GM23248 (cell line): ENCODE measurements at regions not wholly inside any gene's neighbourhood (a gene's known extent, or its start where the extent isn't known, plus 50 kb on each side); places are given as distances from the start of the nearest gene placed in this dataset.
"Not testable (repeated sequence)": the region's sequence is repeated elsewhere in the genome, so short reads cannot be mapped to it uniquely, and the experiment has no call there.

Experiments
- DNase-seq: peaks from one replicate; pipeline ENCODE4 v3.0.0-alpha.2; 2015
- H2AFZ ChIP-seq: fragments of 200-600 bp; sonication (generic); 2 replicates; pipeline ENCODE4 v1.6.1; 2016; ENCODE audit warnings: antibody characterized with exemption
- H3F3A ChIP-seq: fragments of 200-600 bp; sonication (generic); 2 replicates; pipeline ENCODE4 v1.6.1; 2016; ENCODE audit warnings: mild to moderate bottlenecking, antibody characterized with exemption, mixed run types; ENCODE audit not compliant: insufficient read depth
- H3K27ac ChIP-seq: fragments of 200-600 bp; sonication (generic); 2 replicates; pipeline ENCODE4 v1.5.1; 2016; ENCODE audit warnings: mild to moderate bottlenecking
- H3K27me3 ChIP-seq: fragments of 200-600 bp; sonication (generic); replicated peaks from 2 replicates; pipeline ENCODE4 v1.6.1; 2016; ENCODE audit warnings: mild to moderate bottlenecking; ENCODE audit not compliant: insufficient read depth
- H3K36me3 ChIP-seq: fragments of 200-600 bp; sonication (generic); 2 replicates; pipeline ENCODE4 v1.6.1; 2016; ENCODE audit warnings: low read depth, mild to moderate bottlenecking
- H3K4me1 ChIP-seq: fragments of 200-600 bp; sonication (generic); 2 replicates; pipeline ENCODE4 v1.6.1; 2016; ENCODE audit warnings: mild to moderate bottlenecking; ENCODE audit not compliant: insufficient read depth
- H3K4me2 ChIP-seq: fragments of 200-600 bp; sonication (generic); one replicate; pipeline ENCODE4 v1.6.1; 2016; ENCODE audit warnings: mild to moderate bottlenecking; ENCODE audit not compliant: unreplicated experiment
- H3K4me3 ChIP-seq: fragments of 200-600 bp; sonication (generic); 2 replicates; pipeline ENCODE4 v1.5.1; 2016; ENCODE audit warnings: mild to moderate bottlenecking
- H3K79me2 ChIP-seq: fragments of 200-600 bp; sonication (generic); 2 replicates; pipeline ENCODE4 v1.6.1; 2016; ENCODE audit warnings: mild to moderate bottlenecking; ENCODE audit not compliant: insufficient read depth
- H3K9ac ChIP-seq: fragments of 200-600 bp; sonication (generic); 2 replicates; pipeline ENCODE4 v1.6.1; 2016; ENCODE audit warnings: mild to moderate bottlenecking
- H3K9me2 ChIP-seq: fragments of 200-600 bp; sonication (generic); 2 replicates; pipeline ENCODE4 v1.6.1; 2016; ENCODE audit warnings: mixed run types, mild to moderate bottlenecking, moderate library complexity; ENCODE audit not compliant: insufficient read depth
- H3K9me3 ChIP-seq: fragments of 200-600 bp; sonication (generic); one replicate; pipeline ENCODE4 v1.6.1; 2017; ENCODE audit warnings: low read depth
- H4K20me1 ChIP-seq: fragments of 200-600 bp; sonication (generic); 2 replicates; pipeline ENCODE4 v1.6.0; 2016; ENCODE audit not compliant: insufficient read depth
- EZH2 ChIP-seq: fragments of 200-600 bp; sonication (generic); IDR thresholded peaks from 2 replicates; pipeline ENCODE4 v1.6.1; 2018; ENCODE audit warnings: antibody characterized with exemption, mild to moderate bottlenecking; ENCODE audit not compliant: insufficient read depth, poor library complexity, severe bottlenecking
- EZH2phosphoT487 ChIP-seq: fragments of 200-600 bp; sonication (generic); IDR thresholded peaks from 2 replicates; pipeline ENCODE4 v1.6.1; 2018; ENCODE audit warnings: antibody characterized with exemption, moderate library complexity, mild to moderate bottlenecking, low read depth; ENCODE audit not compliant: insufficient read depth
- whole genome bisulfite sequencing, 2 experiments: methylation state at CpG; one replicate each; pipeline ENCODE4 v1.1.6; 2015 to 2017; ENCODE audit warnings: low lambda C conversion rate in 2 of 2, low coverage in 1 of 2; ENCODE audit errors: missing lambda C conversion rate in 2 of 2; 5-methylcytosine and 5-hydroxymethylcytosine counted together
- in situ Hi-C: fragments of 300-500 bp; cut with MboI; formaldehyde crosslinking; loops from 2 replicates; pipeline ENCODE4 v1.15.0; 2020

DNA sequence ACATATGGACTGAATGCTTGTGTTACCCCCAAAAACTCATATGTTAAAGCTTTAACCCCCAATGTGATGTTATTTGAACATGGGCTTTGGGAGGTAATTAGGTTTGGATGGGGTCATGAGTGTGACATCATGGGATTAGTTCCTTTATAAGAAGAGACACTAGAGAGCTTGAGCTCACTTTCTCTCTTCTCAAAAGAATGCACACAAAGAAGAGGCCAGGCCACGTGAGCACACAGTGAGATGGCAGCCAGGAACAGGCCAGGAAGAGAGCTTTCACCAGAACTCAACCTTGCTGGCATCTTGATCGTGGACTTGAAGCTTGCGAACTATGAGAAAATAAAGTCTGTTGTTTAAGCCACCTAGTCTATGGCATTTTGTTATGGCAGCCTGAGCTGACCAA is 360.6 kb downstream of the NR2F1-AS1 start:
- no peak overlapping the region for H2AFZ ChIP-seq
- H3K36me3 ChIP-seq: no peaks in the 10 kb centered on the region
- no peak overlapping the region for H3K27ac ChIP-seq
- no peak for DNase-seq
- no peaks in the 10 kb centered on the region for H3K9me3 ChIP-seq
- no peaks in the 10 kb centered on the region for H3K4me1 ChIP-seq
- H3K4me3 ChIP-seq: no peak overlapping the region
- H3K27me3 ChIP-seq: no peaks in the 10 kb centered on the region
- H3F3A ChIP-seq: no peaks in the 10 kb centered on the region
- H3K9me2 ChIP-seq: no peaks in the 10 kb centered on the region
- 84 to 92% methylated on average over 3 of the region's 3 CpGs for WGBS, 2 experiments
- no peaks in the 10 kb centered on the region for H4K20me1 ChIP-seq
- in situ Hi-C loops: no loop called here
- H3K79me2 ChIP-seq: no peaks in the 10 kb centered on the region
- no peak overlapping the region for H3K9ac ChIP-seq
- no peak overlapping the region for H3K4me2 ChIP-seq
- TF ChIP-seq EZH2phosphoT487 (no peak), EZH2 (no peak)

DNA sequence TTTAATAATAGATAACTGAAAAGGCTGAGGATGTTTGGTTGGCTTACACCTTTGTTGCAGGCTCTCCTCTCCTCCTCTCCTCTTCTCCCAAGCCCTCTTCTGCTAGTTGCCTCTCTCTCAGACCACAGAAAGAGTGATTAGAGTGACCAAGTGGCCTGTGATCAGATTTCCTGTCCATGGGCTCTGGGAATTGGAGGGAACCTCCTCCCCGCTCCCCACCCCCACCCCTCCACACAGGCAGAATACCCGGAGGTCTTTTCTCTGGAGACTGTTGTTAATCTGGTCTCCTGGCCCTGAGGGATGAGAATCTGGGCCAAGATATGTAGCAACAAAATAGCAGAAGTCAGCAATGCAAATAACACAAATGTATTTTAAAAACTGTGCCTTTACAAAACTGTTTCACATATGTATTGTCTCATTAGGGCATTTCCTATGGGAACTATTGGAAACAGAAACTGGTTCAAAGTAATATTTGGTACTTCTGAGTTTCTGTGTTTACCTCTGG is 361.3 kb downstream of the NR2F1-AS1 start:
- WGBS, 2 experiments: 56 to 62% methylated on average over 2 of the region's 2 CpGs
- H3K27ac ChIP-seq: no peak overlapping the region
- H3K9me3 ChIP-seq: no peaks in the 10 kb centered on the region
- TF ChIP-seq EZH2phosphoT487: no peak
- DNase-seq: no peak
- no peaks in the 10 kb centered on the region for H3K79me2 ChIP-seq
- H4K20me1 ChIP-seq: no peaks in the 10 kb centered on the region
- H3K9me2 ChIP-seq: no peaks in the 10 kb centered on the region
- no peak overlapping the region for H2AFZ ChIP-seq
- H3K4me3 ChIP-seq: no peak overlapping the region
- no peaks in the 10 kb centered on the region for H3F3A ChIP-seq
- H3K9ac ChIP-seq: no peak overlapping the region
- H3K27me3 ChIP-seq: no peaks in the 10 kb centered on the region
- no peak overlapping the region for H3K4me2 ChIP-seq
- in situ Hi-C loops: no loop called here
- H3K36me3 ChIP-seq: no peaks in the 10 kb centered on the region
- no peaks in the 10 kb centered on the region for H3K4me1 ChIP-seq

DNA sequence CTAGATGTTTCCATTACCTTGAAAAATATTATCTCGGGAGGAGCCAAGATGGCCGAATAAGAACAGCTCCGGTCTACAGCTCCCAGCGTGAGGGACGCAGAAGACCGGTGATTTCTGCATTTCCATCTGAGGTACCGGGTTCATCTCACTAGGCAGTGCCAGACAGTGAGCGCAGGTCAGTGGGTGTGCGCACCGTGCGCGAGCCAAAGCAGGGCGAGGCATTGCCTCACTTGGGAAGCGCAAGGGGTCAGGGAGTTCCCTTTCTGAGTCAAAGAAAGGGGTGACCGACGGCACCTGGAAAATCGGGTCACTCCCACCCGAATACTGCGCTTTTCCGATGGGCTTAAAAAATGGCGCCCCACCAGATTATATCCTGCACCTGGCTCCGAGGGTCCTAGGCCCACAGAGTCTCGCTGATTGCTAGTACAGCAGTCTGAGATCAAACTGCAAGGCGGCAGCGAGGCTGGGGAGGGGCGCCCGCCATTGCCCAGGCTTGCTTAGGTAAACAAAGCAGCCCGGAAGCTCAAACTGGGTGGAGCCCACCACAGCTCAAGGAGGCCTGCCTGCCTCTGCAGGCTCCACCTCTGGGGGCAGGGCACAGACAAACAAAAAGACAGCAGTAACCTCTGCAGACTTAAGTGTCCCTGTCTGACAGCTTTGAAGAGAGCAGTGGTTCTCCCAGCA is 367.8 kb downstream of the NR2F1-AS1 start:
- not testable (repeated sequence) for H3K4me1 ChIP-seq

DNA sequence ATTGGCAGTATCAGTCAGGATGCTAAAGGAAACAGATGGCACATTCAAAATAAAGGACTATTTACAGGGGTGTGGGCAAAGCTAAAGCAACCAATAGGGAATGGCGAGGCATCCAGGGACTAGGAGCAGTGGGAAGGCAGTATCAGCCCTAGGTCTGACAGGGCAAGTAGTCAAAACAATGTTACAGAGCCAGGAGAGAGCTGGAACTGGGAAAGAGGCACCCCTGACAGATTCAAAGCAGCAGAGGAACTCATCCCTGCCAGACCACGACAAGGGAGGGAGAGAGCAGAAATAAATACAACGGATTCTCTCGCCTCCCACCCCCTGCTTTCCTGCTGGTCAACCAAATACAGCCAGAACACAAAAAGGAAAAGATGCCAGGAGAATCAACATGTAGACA is 371.5 kb downstream of the NR2F1-AS1 start:
- Histone ChIP-seq H3K79me2 (no peaks in the 10 kb centered on the region), H4K20me1 (no peaks in the 10 kb centered on the region), H3K27me3 (no peaks in the 10 kb centered on the region), H3K4me2 (no peak overlapping the region), H3F3A (no peaks in the 10 kb centered on the region), H3K27ac (no peak overlapping the region), H3K9ac (no peak overlapping the region), H2AFZ (no peak overlapping the region), H3K9me3 (no peaks in the 10 kb centered on the region), H3K4me3 (no peak overlapping the region), H3K36me3 (no peaks in the 10 kb centered on the region), H3K9me2 (no peaks in the 10 kb centered on the region), H3K4me1 (peaks cover 12% of the 10 kb centered on the region)
- WGBS, 2 experiments: 42 to 48% methylated on average over 4 of the region's 4 CpGs
- TF ChIP-seq EZH2phosphoT487 (no peak), EZH2 (no peak)
- DNase-seq: no peak
- in situ Hi-C loops: no loop called here

More for the DNA sequence above, 367.8 kb downstream of the NR2F1-AS1 start:
- DNase-seq, H3K27ac ChIP-seq, H3K9me3 ChIP-seq, in situ Hi-C loops, H2AFZ ChIP-seq, H3K9ac ChIP-seq, H3K36me3 ChIP-seq, H3F3A ChIP-seq, H3K4me2 ChIP-seq, H3K9me2 ChIP-seq, H3K79me2 ChIP-seq, H3K27me3 ChIP-seq, H4K20me1 ChIP-seq, H3K4me3 ChIP-seq: not testable (repeated sequence)
- WGBS, 2 experiments: 89 to 92% methylated on average over 28 of the region's 28 CpGs
